A549 (cell line): ENCODE measurements at regions not wholly inside any gene's neighbourhood (a gene's known extent, or its start where the extent isn't known, plus 50 kb on each side); places are given as distances from the start of the nearest gene placed in this dataset.
A peak's percentile ranks its signal among the peaks of the same experiment; 100 is the strongest.
"Not testable (repeated sequence)": the region's sequence is repeated elsewhere in the genome, so short reads cannot be mapped to it uniquely, and the experiment has no call there.

Experiments
- ATAC-seq, 2 experiments: fragments of 200-7000 bp in 1 of 2; fragments of >200 bp in 1 of 2; cut with Nextera tagmentation in 1 of 2; cut with Tn5 transposase in 1 of 2; 3 replicates each; pipeline versions ENCODE4 v1.8.0 to v1.9.1; 2018 to 2020; ENCODE audit warnings: mild to moderate bottlenecking in 1 of 2, moderate library complexity in 1 of 2
- CTCF ChIA-PET: fragments of 300-600 bp; sonication (Branson Sonifier 250); formaldehyde crosslinking; extraction: SDS; loops from one replicate; lab custom pipeline; 2021; ENCODE audit warnings: antibody characterized with exemption, inconsistent platforms; lab: Yijun Ruan, JAX
- POLR2A ChIA-PET: fragments of 350-600 bp; formaldehyde crosslinking; extraction: SDS; loops from one replicate; lab custom pipeline; 2021; ENCODE audit warnings: antibody characterized with exemption, inconsistent platforms; lab: Yijun Ruan, JAX
- DNase-seq, 2 experiments: peaks; one replicate each; pipeline versions ENCODE4 v3.0.0 to v3.0.0-alpha.2; 2011 to 2016; ENCODE audit warnings: low read depth in 1 of 2, low spot score in 1 of 2
- FAIRE-seq: peaks from 2 replicates; lab custom pipeline; 2011; peaks lifted over from hg19 to GRCh38; lab: Jason Lieb, UNC
- H3K27ac ChIP-seq, 2 experiments: fragments of >200 bp; sonication (Bioruptor Twin); formaldehyde crosslinking; 3 replicates each; pipeline ENCODE4 v1.5.1; 2016 to 2017
- H3K4me1 ChIP-seq: fragments of >200 bp; sonication (Bioruptor Twin); formaldehyde crosslinking; 3 replicates; pipeline ENCODE4 v1.6.1; 2016
- H3K4me2 ChIP-seq: fragments of >200 bp; sonication (Bioruptor Twin); formaldehyde crosslinking; 3 replicates; pipeline ENCODE4 v1.6.1; 2016
- H3K4me3 ChIP-seq: fragments of >200 bp; sonication (Bioruptor Twin); formaldehyde crosslinking; 3 replicates; pipeline ENCODE4 v1.5.1; 2016
- H3K9me3 ChIP-seq: fragments of >200 bp; sonication (Bioruptor Twin); formaldehyde crosslinking; 3 replicates; pipeline ENCODE4 v1.6.1; 2016
- CBX2 ChIP-seq: fragments of 200-600 bp; sonication (generic); IDR thresholded peaks from 2 replicates; pipeline ENCODE4 v1.6.1; 2016; ENCODE audit warnings: low read depth, mild to moderate bottlenecking, borderline replicate concordance
- CBX8 ChIP-seq: fragments of 200-600 bp; sonication (generic); IDR thresholded peaks from 2 replicates; pipeline ENCODE4 v1.6.1; 2016
- CEBPB ChIP-seq, 2 experiments: fragments of >200 bp in 1 of 2; sonication (Bioruptor Twin) in 1 of 2; formaldehyde crosslinking in 1 of 2; IDR thresholded peaks; 2 replicates each; pipeline ENCODE4 v1.6.1; 2012 to 2016
- EHMT2 ChIP-seq: fragments of 200-600 bp; sonication (generic); IDR thresholded peaks from 2 replicates; pipeline ENCODE4 v1.6.1; 2016; ENCODE audit warnings: antibody characterized with exemption, low read depth, mild to moderate bottlenecking, moderate library complexity
- EP300 ChIP-seq, 2 experiments: fragments of >200 bp; sonication (Bioruptor Twin); formaldehyde crosslinking; IDR thresholded peaks; 2 replicates in 1 of 2; 3 replicates in 1 of 2; pipeline ENCODE4 v1.6.1; 2016 to 2017
- FOXS1 ChIP-seq: fragments of 250-450 bp; sonication (Bioruptor Pico); IDR thresholded peaks from 2 replicates; pipeline ENCODE4 v1.5.0; 2020; ENCODE audit warnings: mild to moderate bottlenecking, moderate library complexity
- HES2 ChIP-seq: fragments of >200 bp; sonication (Bioruptor Twin); formaldehyde crosslinking; IDR thresholded peaks from 2 replicates; pipeline ENCODE4 v1.6.1; 2016
- HOXA7 ChIP-seq: fragments of 250-450 bp; sonication (Bioruptor Pico); IDR thresholded peaks from 2 replicates; pipeline ENCODE4 v1.5.0; 2020; ENCODE audit warnings: mild to moderate bottlenecking, moderate library complexity
- HOXB13 ChIP-seq: fragments of 250-450 bp; sonication (Bioruptor Pico); IDR thresholded peaks from 2 replicates; pipeline ENCODE4 v1.5.0; 2020; ENCODE audit warnings: low read depth, mild to moderate bottlenecking, moderate library complexity
- HOXB5 ChIP-seq: fragments of 250-450 bp; sonication (Bioruptor Pico); IDR thresholded peaks from 2 replicates; pipeline ENCODE4 v1.5.0; 2020; ENCODE audit warnings: mild to moderate bottlenecking, moderate library complexity
- JUN ChIP-seq, 2 experiments: fragments of >200 bp; sonication (Bioruptor Twin); formaldehyde crosslinking; IDR thresholded peaks; 2 replicates in 1 of 2; 3 replicates in 1 of 2; pipeline ENCODE4 v1.6.1; 2016 to 2017
- MAZ ChIP-seq: fragments of 150-350 bp; IDR thresholded peaks from 2 replicates; pipeline ENCODE4 v1.6.1; 2014; ENCODE audit warnings: antibody characterized with exemption, low read depth, low read length, borderline replicate concordance
- NFE2L2 ChIP-seq: fragments of 150-350 bp; conservative IDR thresholded peaks from 2 replicates; pipeline ENCODE4 v1.6.1; 2014; ENCODE audit warnings: low read length
- NPAS2 ChIP-seq: fragments of 250-450 bp; sonication (Bioruptor Pico); IDR thresholded peaks from 2 replicates; pipeline ENCODE4 v1.8.0; 2022; ENCODE audit warnings: mild to moderate bottlenecking, moderate library complexity, borderline replicate concordance
- NR3C1 ChIP-seq: fragments of >200 bp; sonication (Bioruptor Twin); formaldehyde crosslinking; IDR thresholded peaks from 3 replicates; pipeline ENCODE4 v1.6.1; 2017
- PHF8 ChIP-seq: fragments of 200-600 bp; sonication (generic); IDR thresholded peaks from 2 replicates; pipeline ENCODE4 v1.6.1; 2016; ENCODE audit warnings: low read depth, mild to moderate bottlenecking, antibody characterized with exemption, moderate library complexity, borderline replicate concordance
- POLR2A ChIP-seq: IDR thresholded peaks from 2 replicates; pipeline ENCODE4 v1.6.1; 2012; ENCODE audit warnings: mild to moderate bottlenecking, low read length
- RARB ChIP-seq: fragments of 250-450 bp; sonication (Bioruptor Pico); IDR thresholded peaks from 2 replicates; pipeline ENCODE4 v1.8.0; 2021; ENCODE audit warnings: mild to moderate bottlenecking, moderate library complexity
- RFX5 ChIP-seq: fragments of 450-650 bp; IDR thresholded peaks from 2 replicates; pipeline ENCODE4 v1.7.1; 2014; ENCODE audit warnings: antibody characterized with exemption, mild to moderate bottlenecking, moderate library complexity
- ZC3H11A ChIP-seq: fragments of 450-650 bp; IDR thresholded peaks from 2 replicates; pipeline ENCODE4 v1.6.1; 2014; ENCODE audit warnings: antibody characterized with exemption, mild to moderate bottlenecking
- ZSCAN20 ChIP-seq: fragments of 250-450 bp; sonication (Bioruptor Pico); IDR thresholded peaks from 2 replicates; pipeline ENCODE4 v1.8.0; 2022; ENCODE audit warnings: mild to moderate bottlenecking, moderate library complexity
- WGBS: methylation state at CpG from one replicate; pipeline ENCODE4 v1.1.6; 2017; ENCODE audit errors: missing lambda C conversion rate; 5-methylcytosine and 5-hydroxymethylcytosine counted together
- TF ChIP-seq, protein P1 (sequence below): fragments of 250-450 bp; sonication (Bioruptor Pico); IDR thresholded peaks from 2 replicates; pipeline ENCODE4 v1.5.0; 2020; ENCODE audit warnings: low read depth, mild to moderate bottlenecking, moderate library complexity
- TF ChIP-seq, protein P2 (sequence below): fragments of 250-450 bp; sonication (Bioruptor Pico); IDR thresholded peaks from 2 replicates; pipeline ENCODE4 v1.5.0; 2021; ENCODE audit warnings: mild to moderate bottlenecking, moderate library complexity, borderline replicate concordance
- TF ChIP-seq, protein P3 (sequence below): IDR thresholded peaks from 2 replicates; pipeline ENCODE4 v1.6.1; 2012
- TF ChIP-seq, protein P4 (sequence below): IDR thresholded peaks from 2 replicates; pipeline ENCODE4 v1.6.1; 2012; ENCODE audit warnings: low read depth, borderline replicate concordance

DNA sequence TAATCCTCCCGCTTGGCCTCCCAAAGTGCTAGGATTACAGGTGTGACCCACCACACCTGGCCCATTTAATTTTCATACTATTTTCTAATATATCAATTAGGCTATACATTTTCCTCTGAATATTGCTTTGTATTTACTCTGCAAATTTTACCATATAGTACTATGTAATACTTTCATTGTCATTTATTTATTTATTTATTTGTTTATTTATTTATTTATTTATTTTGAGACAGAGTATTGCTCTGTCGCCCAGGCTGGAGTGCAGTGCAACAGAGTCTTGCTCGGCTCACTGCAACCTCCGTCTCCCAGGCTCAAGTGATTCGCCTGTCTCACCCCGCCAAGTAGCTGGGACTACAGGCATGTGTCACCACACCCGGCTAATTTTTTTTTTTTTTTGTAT, 113.3 kb downstream of the KATNIP start:
- CTCF ChIA-PET, result interaction anchor here (1.0 kb wide), 1 partner anchor 27 kb away, joined by 3 read pairs; no protein-coding TSS in a partner anchor
- H3K4me3 ChIP-seq, DNase-seq, FAIRE-seq, ATAC-seq, H3K27ac ChIP-seq, H3K4me2 ChIP-seq, POLR2A ChIA-PET, H3K4me1 ChIP-seq, H3K9me3 ChIP-seq: not testable (repeated sequence)
- 94% methylated on average over 7 of the region's 7 CpGs for WGBS
- TF ChIP-seq ZC3H11A, result peak; percentile 94

DNA sequence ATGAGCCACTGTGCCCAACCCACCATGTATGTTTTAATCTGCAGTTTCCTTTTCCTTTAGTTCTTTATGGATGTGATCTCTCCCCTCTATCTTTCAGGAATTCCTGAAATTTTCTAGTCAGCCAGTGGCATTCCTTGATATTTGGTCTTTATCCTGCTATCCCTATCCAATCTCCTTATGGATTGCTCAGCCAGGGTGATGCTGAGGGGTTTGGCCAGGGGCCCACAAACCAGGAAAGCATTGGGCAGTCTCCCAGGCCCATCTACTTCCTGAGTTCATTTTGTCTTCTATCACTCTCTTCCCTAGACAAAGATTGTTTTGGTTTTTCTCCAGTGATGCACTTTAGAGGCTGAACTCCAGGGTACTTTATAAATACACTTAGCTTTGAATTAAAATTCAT, 115.9 kb downstream of the KATNIP start:
- CTCF ChIA-PET, result no interaction called here
- DNase-seq (no peak), FAIRE-seq (no peak), ATAC-seq (no peak)
- no peaks in the 10 kb centered on the region for H3K9me3 ChIP-seq
- no peaks in the 10 kb centered on the region for H3K4me1 ChIP-seq
- no peak overlapping the region for H3K4me3 ChIP-seq
- TF ChIP-seq CEBPB (IDR thresholded peaks at IDR 0.05) (no peak), CBX8 (no peak), PHF8 (no peak), EHMT2 (no peak), NPAS2 (no peak), HES2 (no peak), JUN (IDR thresholded peaks at IDR 0.05) (no peak), POLR2A (no peak), HOXB5 (CRISPR knock-in tag) (no peak), RFX5 (no peak), ZSCAN20 (no peak), EP300 (IDR thresholded peaks at IDR 0.05) (no peak)
- TF ChIP-seq, protein P1, sequence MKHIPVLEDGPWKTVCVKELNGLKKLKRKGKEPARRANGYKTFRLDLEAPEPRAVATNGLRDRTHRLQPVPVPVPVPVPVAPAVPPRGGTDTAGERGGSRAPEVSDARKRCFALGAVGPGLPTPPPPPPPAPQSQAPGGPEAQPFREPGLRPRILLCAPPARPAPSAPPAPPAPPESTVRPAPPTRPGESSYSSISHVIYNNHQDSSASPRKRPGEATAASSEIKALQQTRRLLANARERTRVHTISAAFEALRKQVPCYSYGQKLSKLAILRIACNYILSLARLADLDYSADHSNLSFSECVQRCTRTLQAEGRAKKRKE (CRISPR knock-in tag), result no peak
- POLR2A ChIA-PET, result no interaction called here
- no peak overlapping the region for H3K4me2 ChIP-seq
- H3K27ac ChIP-seq, result no peak overlapping the region

DNA sequence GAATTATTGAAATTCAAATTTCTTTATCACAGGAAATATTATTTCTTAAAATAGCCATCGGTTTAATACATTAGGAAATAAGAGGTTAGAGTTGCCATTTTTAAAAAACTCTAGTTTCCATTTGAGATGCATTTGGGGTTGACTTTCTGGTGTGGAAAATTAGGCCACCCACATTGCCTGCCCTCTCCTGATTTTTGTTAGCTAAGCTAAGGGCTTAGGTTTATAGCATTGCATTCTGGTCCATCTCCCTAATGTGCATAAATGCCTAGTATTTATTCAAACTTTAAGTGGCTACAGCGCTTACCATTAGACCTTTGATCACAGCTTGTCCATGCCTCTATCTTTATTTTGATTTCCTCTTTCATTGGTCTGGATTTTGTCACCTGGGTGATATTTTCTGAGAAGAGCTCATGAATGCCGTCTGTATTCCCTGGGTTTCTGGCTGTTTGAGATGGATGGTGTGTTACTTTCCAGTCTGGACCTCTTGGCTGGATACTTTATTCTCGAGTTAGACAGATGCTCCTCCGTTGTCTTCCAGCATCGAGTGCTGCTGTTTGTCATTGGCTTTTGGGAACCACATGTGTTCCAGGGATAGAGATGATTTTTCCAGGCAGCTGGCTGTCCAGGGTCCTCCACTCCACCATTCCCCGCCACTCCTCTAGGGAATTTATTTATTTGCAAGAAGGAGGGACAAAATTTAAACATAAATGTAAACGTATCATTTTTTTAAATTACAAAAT, 120.3 kb downstream of the KATNIP start:
- FAIRE-seq, result no peak
- no peaks in the 10 kb centered on the region for H3K9me3 ChIP-seq
- CTCF ChIA-PET, result no interaction called here
- no peak overlapping the region for H3K27ac ChIP-seq
- DNase-seq, result no peak
- no peaks in the 10 kb centered on the region for H3K4me1 ChIP-seq
- H3K4me2 ChIP-seq, result no peak overlapping the region
- no peak for ATAC-seq
- no peak overlapping the region for H3K4me3 ChIP-seq
- TF ChIP-seq, protein P2, sequence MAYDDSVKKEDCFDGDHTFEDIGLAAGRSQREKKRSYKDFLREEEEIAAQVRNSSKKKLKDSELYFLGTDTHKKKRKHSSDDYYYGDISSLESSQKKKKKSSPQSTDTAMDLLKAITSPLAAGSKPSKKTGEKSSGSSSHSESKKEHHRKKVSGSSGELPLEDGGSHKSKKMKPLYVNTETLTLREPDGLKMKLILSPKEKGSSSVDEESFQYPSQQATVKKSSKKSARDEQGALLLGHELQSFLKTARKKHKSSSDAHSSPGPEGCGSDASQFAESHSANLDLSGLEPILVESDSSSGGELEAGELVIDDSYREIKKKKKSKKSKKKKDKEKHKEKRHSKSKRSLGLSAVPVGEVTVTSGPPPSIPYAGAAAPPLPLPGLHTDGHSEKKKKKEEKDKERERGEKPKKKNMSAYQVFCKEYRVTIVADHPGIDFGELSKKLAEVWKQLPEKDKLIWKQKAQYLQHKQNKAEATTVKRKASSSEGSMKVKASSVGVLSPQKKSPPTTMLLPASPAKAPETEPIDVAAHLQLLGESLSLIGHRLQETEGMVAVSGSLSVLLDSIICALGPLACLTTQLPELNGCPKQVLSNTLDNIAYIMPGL (CRISPR knock-in tag), result no peak
- TF ChIP-seq, protein P3, sequence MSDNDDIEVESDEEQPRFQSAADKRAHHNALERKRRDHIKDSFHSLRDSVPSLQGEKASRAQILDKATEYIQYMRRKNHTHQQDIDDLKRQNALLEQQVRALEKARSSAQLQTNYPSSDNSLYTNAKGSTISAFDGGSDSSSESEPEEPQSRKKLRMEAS, result no peak
- TF ChIP-seq RARB (CRISPR knock-in tag) (no peak), MAZ (no peak), HOXB13 (CRISPR knock-in tag) (no peak), CBX2 (no peak), FOXS1 (no peak), HOXA7 (CRISPR knock-in tag) (no peak), NR3C1 (no peak), NFE2L2 (no peak), PHF8 (no peak)
- TF ChIP-seq, protein P4, sequence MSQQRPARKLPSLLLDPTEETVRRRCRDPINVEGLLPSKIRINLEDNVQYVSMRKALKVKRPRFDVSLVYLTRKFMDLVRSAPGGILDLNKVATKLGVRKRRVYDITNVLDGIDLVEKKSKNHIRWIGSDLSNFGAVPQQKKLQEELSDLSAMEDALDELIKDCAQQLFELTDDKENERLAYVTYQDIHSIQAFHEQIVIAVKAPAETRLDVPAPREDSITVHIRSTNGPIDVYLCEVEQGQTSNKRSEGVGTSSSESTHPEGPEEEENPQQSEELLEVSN, result no peak
- TF ChIP-seq, protein P1 (CRISPR knock-in tag), result no peak
- TF ChIP-seq, all 56 proteins: peak for 0
- POLR2A ChIA-PET, result no interaction called here
- WGBS, result 92% methylated on average over 8 of the region's 8 CpGs
